K562 (cell line): ENCODE measurements at regions not wholly inside any gene's neighbourhood (a gene's known extent, or its start where the extent isn't known, plus 50 kb on each side); places are given as distances from the start of the nearest gene placed in this dataset.
A peak's percentile ranks its signal among the peaks of the same experiment; 100 is the strongest.

ENCODE experiments used
- ATAC-seq: fragments of 200-7000 bp; cut with Tn5 transposase; 3 replicates; pipeline ENCODE4 v1.9.1; 2020; ENCODE audit warnings: moderate library complexity
- BruUV-seq: library from RNA; stranded (reverse); fragments of 400-500 nt; replicated peaks from 2 replicates; lab custom pipeline; 2021; lab: Mats Ljungman, UMichigan
- CTCF ChIA-PET: fragments of 300-600 bp; formaldehyde crosslinking; extraction: SDS; loops from one replicate; lab custom pipeline; 2021; ENCODE audit warnings: low intra/inter-chr PET ratio; lab: Yijun Ruan, JAX
- POLR2A ChIA-PET: fragments of 300-600, 350-650 bp; sonication (Branson Sonifier 250); formaldehyde crosslinking; extraction: SDS; loops from one replicate; lab custom pipeline; 2021; ENCODE audit warnings: antibody characterized with exemption, inconsistent platforms; lab: Yijun Ruan, JAX
- DNase-seq, 4 experiments: peaks; one replicate each; pipeline versions ENCODE4 v3.0.0 to v3.0.0-alpha.2; 2011 to 2018; ENCODE audit warnings: low spot score in 3 of 4, mixed read lengths in 3 of 4; ENCODE audit errors: extremely low read depth in 1 of 4
- FAIRE-seq: peaks from 2 replicates; lab custom pipeline; 2011; peaks lifted over from hg19 to GRCh38; lab: Jason Lieb, UNC
- H2AFZ ChIP-seq: 2 replicates; pipeline ENCODE4 v1.6.0; 2011; ENCODE audit warnings: low read depth, low read length, control low read depth, inconsistent platforms
- H3K27ac ChIP-seq: fragments of 200-600 bp; 3 replicates; pipeline ENCODE4 v1.8.0; 2011; ENCODE audit warnings: low read depth, mild to moderate bottlenecking, control low read depth, inconsistent platforms, low read length, moderate library complexity, mixed read lengths; ENCODE audit errors: extremely low read depth
- H3K27me3 ChIP-seq, 2 experiments: fragments of 300-600 bp in 1 of 2; 2 replicates in 1 of 2; 3 replicates in 1 of 2; pipeline versions ENCODE4 v1.6.0 to v1.8.0; 2011; ENCODE audit warnings: inconsistent platforms in 2 of 2, low read length in 2 of 2, mild to moderate bottlenecking in 1 of 2, mixed read lengths in 1 of 2, moderate library complexity in 1 of 2; ENCODE audit not compliant: control insufficient read depth in 2 of 2, insufficient read depth in 2 of 2
- H3K36me3 ChIP-seq: fragments of 300-600 bp; 3 replicates; pipeline ENCODE4 v1.8.0; 2011; ENCODE audit warnings: mild to moderate bottlenecking, low read length, inconsistent platforms; ENCODE audit not compliant: control insufficient read depth, insufficient read depth
- H3K4me1 ChIP-seq, 2 experiments: fragments of 200-600 bp in 1 of 2; replicated peaks in 1 of 2; 2 replicates in 1 of 2; 3 replicates in 1 of 2; pipeline versions ENCODE4 v1.5.1 to v1.8.0; 2011; ENCODE audit warnings: inconsistent platforms in 2 of 2, low read length in 2 of 2, mild to moderate bottlenecking in 1 of 2, mixed read lengths in 1 of 2, moderate library complexity in 1 of 2; ENCODE audit not compliant: control insufficient read depth in 2 of 2, insufficient read depth in 2 of 2
- H3K4me2 ChIP-seq: 2 replicates; pipeline ENCODE4 v1.6.1; 2011; ENCODE audit warnings: low read length, control low read depth, inconsistent platforms, mixed read lengths; ENCODE audit not compliant: insufficient read depth
- H3K4me3 ChIP-seq: fragments of 200-600 bp; sonication (generic), shearing (Covaris generic); 2 replicates; pipeline ENCODE4 v1.5.1; 2016; ENCODE audit warnings: control low read depth, inconsistent platforms
- H3K79me2 ChIP-seq: fragments of 200-600 bp; 3 replicates; pipeline ENCODE4 v1.8.0; 2011; ENCODE audit warnings: low read length, inconsistent platforms; ENCODE audit not compliant: control insufficient read depth, insufficient read depth
- H3K9ac ChIP-seq, 2 experiments: 2 replicates each; pipeline versions ENCODE4 v1.6.0 to v1.6.1; 2011; ENCODE audit warnings: low read depth in 2 of 2, low read length in 2 of 2, control low read depth in 1 of 2, inconsistent platforms in 1 of 2, mild to moderate bottlenecking in 1 of 2, mixed read lengths in 1 of 2; ENCODE audit not compliant: insufficient read depth in 1 of 2
- H3K9me1 ChIP-seq: one replicate; pipeline ENCODE4 v1.6.0; 2011; ENCODE audit warnings: inconsistent platforms, mild to moderate bottlenecking, low read length, moderate library complexity; ENCODE audit not compliant: control insufficient read depth, insufficient read depth
- H3K9me3 ChIP-seq: replicated peaks from 2 replicates; pipeline ENCODE4 v1.5.1; 2011; ENCODE audit warnings: low read depth, low read length, inconsistent platforms; ENCODE audit not compliant: control insufficient read depth, insufficient read depth
- H4K20me1 ChIP-seq: replicated peaks from 2 replicates; pipeline ENCODE4 v1.6.1; 2011; ENCODE audit warnings: low read length, inconsistent platforms, mixed read lengths; ENCODE audit not compliant: control insufficient read depth, insufficient read depth
- ADNP ChIP-seq: fragments of 200-800 bp; sonication (Bioruptor generic); IDR thresholded peaks from 2 replicates; pipeline ENCODE4 v1.6.1; 2016; ENCODE audit warnings: missing genetic modification characterization, missing compliant biosample characterization
- ARID1B ChIP-seq: fragments of 450-650 bp; IDR thresholded peaks from 2 replicates; pipeline ENCODE4 v1.6.1; 2016; ENCODE audit warnings: antibody characterized with exemption, mild to moderate bottlenecking, inconsistent platforms
- BCL6 ChIP-seq: fragments of 250-450 bp; sonication (Bioruptor Pico); IDR thresholded peaks from 2 replicates; pipeline ENCODE4 v1.4.0; 2020
- CBX1 ChIP-seq: sonication (generic); IDR thresholded peaks from 2 replicates; pipeline ENCODE4 v1.6.1; 2016; ENCODE audit warnings: antibody characterized with exemption, low read depth, mild to moderate bottlenecking
- FOXA3 ChIP-seq, 2 experiments: fragments of 450-650 bp in 1 of 2; sonication (generic) in 1 of 2; formaldehyde crosslinking; IDR thresholded peaks in 1 of 2; conservative IDR thresholded peaks in 1 of 2; 2 replicates each; pipeline versions ENCODE4 v1.4.0 to v1.8.0; 2020 to 2022; ENCODE audit warnings: mild to moderate bottlenecking in 2 of 2, missing genetic modification reagents in 1 of 2
- JUND ChIP-seq, 2 experiments: IDR thresholded peaks; 2 replicates in 1 of 2; 3 replicates in 1 of 2; pipeline ENCODE4 v1.6.1; 2011; ENCODE audit warnings: borderline replicate concordance in 2 of 2, low read depth in 2 of 2, low read length in 2 of 2, improper control_type of control experiment in 1 of 2, missing biosample characterization in 1 of 2, missing genetic modification characterization in 1 of 2, missing genetic modification reagents in 1 of 2
- NCOA2 ChIP-seq, 2 experiments: fragments of 450-650 bp; IDR thresholded peaks; 2 replicates each; pipeline ENCODE4 v1.6.1; 2018; ENCODE audit warnings: mild to moderate bottlenecking in 2 of 2, moderate library complexity in 1 of 2; ENCODE audit not compliant: partially characterized antibody in 2 of 2
- POLR3G ChIP-seq: IDR thresholded peaks from 2 replicates; pipeline ENCODE4 v1.6.1; 2011; ENCODE audit not compliant: insufficient read length, insufficient replicate concordance; ENCODE audit errors: extremely low read depth
- SP2 ChIP-seq: IDR thresholded peaks from 2 replicates; pipeline ENCODE4 v1.6.1; 2011; ENCODE audit warnings: mild to moderate bottlenecking, low read depth, low read length, moderate library complexity; ENCODE audit not compliant: poor library complexity, severe bottlenecking; ENCODE audit errors: extremely low read depth
- TAF7 ChIP-seq: fragments of 450-650 bp; IDR thresholded peaks from 2 replicates; pipeline ENCODE4 v1.6.1; 2016; ENCODE audit warnings: missing genetic modification characterization, missing compliant biosample characterization
- TAF9B ChIP-seq: fragments of 450-650 bp; IDR thresholded peaks from 2 replicates; pipeline ENCODE4 v1.6.1; 2018; ENCODE audit warnings: mild to moderate bottlenecking; ENCODE audit not compliant: partially characterized antibody
- WGBS: fragments of 100-300 bp; shearing (Covaris generic); methylation state at CpG from one replicate; pipeline ENCODE4 v1.1.6; 2016; ENCODE audit warnings: low coverage, mixed read lengths; ENCODE audit not compliant: insufficient coverage; ENCODE audit errors: missing lambda C conversion rate; 5-methylcytosine and 5-hydroxymethylcytosine counted together
- in situ Hi-C: fragments of 300-500 bp; cut with MboI; formaldehyde crosslinking; loops from 4 replicates; pipeline ENCODE4 v1.15.0; 2018; ENCODE audit warnings: inconsistent platforms, mixed read lengths
- intact Hi-C: fragments of 100-400 bp; cut with micrococcal nuclease; formaldehyde crosslinking; loops from 2 replicates; pipeline ENCODE4 v1.14.2; 2022
- TF ChIP-seq, protein P1 (sequence below): fragments of 450-650 bp; IDR thresholded peaks from 2 replicates; pipeline ENCODE4 v1.7.1; 2018; ENCODE audit warnings: mild to moderate bottlenecking, low read depth; ENCODE audit not compliant: partially characterized antibody
- TF ChIP-seq, protein P2 (sequence below): sonication (generic); formaldehyde crosslinking; IDR thresholded peaks from 2 replicates; pipeline ENCODE4 v1.8.1; 2023; ENCODE audit warnings: mild to moderate bottlenecking, missing genetic modification reagents
- TF ChIP-seq, protein P3 (sequence below): sonication (generic); formaldehyde crosslinking; IDR thresholded peaks from 2 replicates; pipeline ENCODE4 v1.8.0; 2022; ENCODE audit warnings: mild to moderate bottlenecking, low read depth, missing genetic modification reagents
- TF ChIP-seq, protein P4 (sequence below): sonication (generic); IDR thresholded peaks from 2 replicates; pipeline ENCODE4 v1.6.1; 2016

DNA sequence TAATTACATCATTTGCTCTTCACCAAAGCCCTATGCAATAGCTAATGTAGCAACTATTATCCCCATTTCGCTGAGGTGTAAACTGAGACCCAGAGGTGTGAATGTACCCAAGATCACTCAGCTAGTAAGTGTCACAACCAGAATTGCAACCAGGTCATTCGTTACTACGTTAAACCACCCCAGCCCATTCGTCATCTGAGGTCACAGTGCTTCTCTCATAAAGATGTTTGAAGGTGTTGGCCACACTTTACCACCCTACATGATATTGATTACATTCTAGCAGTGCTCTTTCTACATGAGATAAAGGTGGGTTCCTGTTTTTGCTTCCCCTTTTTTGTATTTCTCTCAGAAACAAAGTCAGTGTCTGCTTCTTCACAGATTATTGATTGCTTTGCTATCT lies 195.3 kb downstream of the ZBTB18 start:
- CTCF ChIA-PET = no interaction called here
- intact Hi-C loops = no loop called here
- ATAC-seq = no peak
- TF ChIP-seq BCL6 (CRISPR knock-in tag) (no peak), FOXA3 (CRISPR knock-in tag; conservative IDR thresholded peaks at IDR 0.05 in 1 of 2, IDR thresholded peaks at IDR 0.05 in 1 of 2) (no peak), TAF9B (no peak), ADNP (no peak), ARID1B (0 out of 2 replicates have a peak, but pooled peaks have one; percentile 12), CBX1 (no peak), TAF7 (tag) (no peak), JUND (IDR thresholded peaks at IDR 0.05; ENCODE audit: borderline replicate concordance, low read depth, low read length) (no peak), JUND (tag; IDR thresholded peaks at IDR 0.05; ENCODE audit: borderline replicate concordance, low read depth, low read length) (no peak), SP2 (no peak), POLR3G (no peak), NCOA2 (IDR thresholded peaks at IDR 0.05; ENCODE audit: partially characterized antibody in 2 of 2) (no peak)
- TF ChIP-seq, protein P1, sequence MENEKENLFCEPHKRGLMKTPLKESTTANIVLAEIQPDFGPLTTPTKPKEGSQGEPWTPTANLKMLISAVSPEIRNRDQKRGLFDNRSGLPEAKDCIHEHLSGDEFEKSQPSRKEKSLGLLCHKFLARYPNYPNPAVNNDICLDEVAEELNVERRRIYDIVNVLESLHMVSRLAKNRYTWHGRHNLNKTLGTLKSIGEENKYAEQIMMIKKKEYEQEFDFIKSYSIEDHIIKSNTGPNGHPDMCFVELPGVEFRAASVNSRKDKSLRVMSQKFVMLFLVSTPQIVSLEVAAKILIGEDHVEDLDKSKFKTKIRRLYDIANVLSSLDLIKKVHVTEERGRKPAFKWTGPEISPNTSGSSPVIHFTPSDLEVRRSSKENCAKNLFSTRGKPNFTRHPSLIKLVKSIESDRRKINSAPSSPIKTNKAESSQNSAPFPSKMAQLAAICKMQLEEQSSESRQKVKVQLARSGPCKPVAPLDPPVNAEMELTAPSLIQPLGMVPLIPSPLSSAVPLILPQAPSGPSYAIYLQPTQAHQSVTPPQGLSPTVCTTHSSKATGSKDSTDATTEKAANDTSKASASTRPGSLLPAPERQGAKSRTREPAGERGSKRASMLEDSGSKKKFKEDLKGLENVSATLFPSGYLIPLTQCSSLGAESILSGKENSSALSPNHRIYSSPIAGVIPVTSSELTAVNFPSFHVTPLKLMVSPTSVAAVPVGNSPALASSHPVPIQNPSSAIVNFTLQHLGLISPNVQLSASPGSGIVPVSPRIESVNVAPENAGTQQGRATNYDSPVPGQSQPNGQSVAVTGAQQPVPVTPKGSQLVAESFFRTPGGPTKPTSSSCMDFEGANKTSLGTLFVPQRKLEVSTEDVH = no peak
- TF ChIP-seq, protein P2, sequence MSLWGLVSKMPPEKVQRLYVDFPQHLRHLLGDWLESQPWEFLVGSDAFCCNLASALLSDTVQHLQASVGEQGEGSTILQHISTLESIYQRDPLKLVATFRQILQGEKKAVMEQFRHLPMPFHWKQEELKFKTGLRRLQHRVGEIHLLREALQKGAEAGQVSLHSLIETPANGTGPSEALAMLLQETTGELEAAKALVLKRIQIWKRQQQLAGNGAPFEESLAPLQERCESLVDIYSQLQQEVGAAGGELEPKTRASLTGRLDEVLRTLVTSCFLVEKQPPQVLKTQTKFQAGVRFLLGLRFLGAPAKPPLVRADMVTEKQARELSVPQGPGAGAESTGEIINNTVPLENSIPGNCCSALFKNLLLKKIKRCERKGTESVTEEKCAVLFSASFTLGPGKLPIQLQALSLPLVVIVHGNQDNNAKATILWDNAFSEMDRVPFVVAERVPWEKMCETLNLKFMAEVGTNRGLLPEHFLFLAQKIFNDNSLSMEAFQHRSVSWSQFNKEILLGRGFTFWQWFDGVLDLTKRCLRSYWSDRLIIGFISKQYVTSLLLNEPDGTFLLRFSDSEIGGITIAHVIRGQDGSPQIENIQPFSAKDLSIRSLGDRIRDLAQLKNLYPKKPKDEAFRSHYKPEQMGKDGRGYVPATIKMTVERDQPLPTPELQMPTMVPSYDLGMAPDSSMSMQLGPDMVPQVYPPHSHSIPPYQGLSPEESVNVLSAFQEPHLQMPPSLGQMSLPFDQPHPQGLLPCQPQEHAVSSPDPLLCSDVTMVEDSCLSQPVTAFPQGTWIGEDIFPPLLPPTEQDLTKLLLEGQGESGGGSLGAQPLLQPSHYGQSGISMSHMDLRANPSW (CRISPR knock-in tag) = no peak
- TF ChIP-seq, protein P3, sequence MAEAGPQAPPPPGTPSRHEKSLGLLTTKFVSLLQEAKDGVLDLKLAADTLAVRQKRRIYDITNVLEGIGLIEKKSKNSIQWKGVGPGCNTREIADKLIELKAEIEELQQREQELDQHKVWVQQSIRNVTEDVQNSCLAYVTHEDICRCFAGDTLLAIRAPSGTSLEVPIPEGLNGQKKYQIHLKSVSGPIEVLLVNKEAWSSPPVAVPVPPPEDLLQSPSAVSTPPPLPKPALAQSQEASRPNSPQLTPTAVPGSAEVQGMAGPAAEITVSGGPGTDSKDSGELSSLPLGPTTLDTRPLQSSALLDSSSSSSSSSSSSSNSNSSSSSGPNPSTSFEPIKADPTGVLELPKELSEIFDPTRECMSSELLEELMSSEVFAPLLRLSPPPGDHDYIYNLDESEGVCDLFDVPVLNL (CRISPR knock-in tag) = no peak
- TF ChIP-seq, protein P4, sequence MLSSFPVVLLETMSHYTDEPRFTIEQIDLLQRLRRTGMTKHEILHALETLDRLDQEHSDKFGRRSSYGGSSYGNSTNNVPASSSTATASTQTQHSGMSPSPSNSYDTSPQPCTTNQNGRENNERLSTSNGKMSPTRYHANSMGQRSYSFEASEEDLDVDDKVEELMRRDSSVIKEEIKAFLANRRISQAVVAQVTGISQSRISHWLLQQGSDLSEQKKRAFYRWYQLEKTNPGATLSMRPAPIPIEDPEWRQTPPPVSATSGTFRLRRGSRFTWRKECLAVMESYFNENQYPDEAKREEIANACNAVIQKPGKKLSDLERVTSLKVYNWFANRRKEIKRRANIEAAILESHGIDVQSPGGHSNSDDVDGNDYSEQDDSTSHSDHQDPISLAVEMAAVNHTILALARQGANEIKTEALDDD = peak; percentile 84

More for the DNA sequence above, 195.3 kb downstream of the ZBTB18 start:
- Histone ChIP-seq H3K36me3 (no peaks in the 10 kb centered on the region), H3K27me3 (peaks cover 14 to 17% of the 10 kb centered on the region in 2 experiments; a peak in 4 of 5 replicates), H3K4me3 (no peak overlapping the region), H3K9me3 (no peaks in the 10 kb centered on the region), H3K4me1 (no peaks in the 10 kb centered on the region), H3K9ac (no peak overlapping the region), H3K4me2 (no peak overlapping the region), H3K79me2 (no peaks in the 10 kb centered on the region), H2AFZ (no peak overlapping the region), H4K20me1 (no peaks in the 10 kb centered on the region; the same call in 1 of the 2 replicates), H3K27ac (no peak overlapping the region), H3K9me1 (no peaks in the 10 kb centered on the region)
- POLR2A ChIA-PET = interaction anchor here (0.5 to 0.6 kb wide), 2 partner anchors 83 to 521 kb away, joined by 3 read pairs; no protein-coding TSS in a partner anchor
- in situ Hi-C loops = no loop called here
- no TSS peak for BruUV-seq
- FAIRE-seq (no peak), DNase-seq (no peak)
- WGBS = 2% methylated on average over 4 of the region's 4 CpGs
